Esophagus muscularis mucosa (tissue), 4 donors: ENCODE measurements at regions not wholly inside any gene's neighbourhood (a gene's known extent, or its start where the extent isn't known, plus 50 kb on each side); places are given as distances from the start of the nearest gene placed in this dataset.

ENCODE experiments used
- DNase-seq: peaks from one replicate; pipeline ENCODE4 v3.0.0-alpha.2; 2017; ENCODE audit errors: extremely low spot score
- H3K27ac ChIP-seq, 4 donors: fragments of 200-600 bp; sonication (generic); replicated peaks in 1 of 4; 1 replicate in 3 of 4; 2 replicates in 1 of 4; pipeline ENCODE4 v1.5.1; 2016 to 2019; ENCODE audit warnings: mild to moderate bottlenecking in 1 of 4
- H3K27me3 ChIP-seq, 4 donors: fragments of 200-600 bp; sonication (generic); one replicate each; pipeline versions ENCODE4 v1.5.1 to v1.6.0; 2016 to 2019
- H3K36me3 ChIP-seq, 4 donors: fragments of 200-600 bp; sonication (generic); one replicate each; pipeline ENCODE4 v1.5.1; 2016 to 2019
- H3K4me1 ChIP-seq, 4 donors: fragments of 200-600 bp; sonication (generic); one replicate each; pipeline ENCODE4 v1.5.1; 2016 to 2019
- H3K4me3 ChIP-seq, 4 donors: fragments of 200-600 bp; sonication (generic); 1 replicate in 2 of 4; 2 replicates in 2 of 4; pipeline ENCODE4 v1.5.1; 2016 to 2019; ENCODE audit warnings: mild to moderate bottlenecking in 4 of 4, moderate library complexity in 1 of 4
- H3K9me3 ChIP-seq, 4 donors: fragments of 200-600 bp; sonication (generic); 1 replicate in 3 of 4; 2 replicates in 1 of 4; pipeline ENCODE4 v1.5.1; 2016 to 2019
- CTCF ChIP-seq, 3 experiments: fragments of 200-600 bp in 2 of 3; fragments of 450-650 bp in 1 of 3; sonication (generic) in 2 of 3; IDR thresholded peaks; one replicate each; pipeline ENCODE4 v1.5.1; 2017 to 2019; ENCODE audit warnings: antibody characterized with exemption in 3 of 3, mild to moderate bottlenecking in 2 of 3, moderate library complexity in 1 of 3
- EP300 ChIP-seq: sonication (generic); formaldehyde crosslinking; IDR thresholded peaks from one replicate; pipeline ENCODE4 v1.6.1; 2017; ENCODE audit warnings: antibody characterized with exemption
- POLR2A ChIP-seq: fragments of 450-650 bp; IDR thresholded peaks from one replicate; pipeline ENCODE4 v1.6.1; 2017; ENCODE audit warnings: antibody characterized with exemption, moderate library complexity, mild to moderate bottlenecking, low read depth
- POLR2AphosphoS5 ChIP-seq, 2 donors: sonication (generic); formaldehyde crosslinking; IDR thresholded peaks; one replicate each; pipeline ENCODE4 v1.6.1; 2017; ENCODE audit warnings: antibody characterized with exemption in 2 of 2
- WGBS: methylation state at CpG from one replicate; pipeline ENCODE4 v1.1.5; 2018; 5-methylcytosine and 5-hydroxymethylcytosine counted together
- intact Hi-C: fragments of 100-400 bp; cut with DNase I; formaldehyde crosslinking; loops from one replicate; pipeline ENCODE4 v1.15.1; 2023

GRCh38 chr7:131883769-131884168, 327.3 kb upstream of the PODXL start:
- WGBS = 94% methylated on average over 2 of the region's 2 CpGs
- intact Hi-C loops = no loop called here
- H3K9me3 ChIP-seq = peaks cover 0 to 10% (median 4%) of the 10 kb centered on the region in 4 donors
- DNase-seq = no peak
- H3K27ac ChIP-seq = no peak overlapping the region
- no peaks in the 10 kb centered on the region for H3K27me3 ChIP-seq
- no peaks in the 10 kb centered on the region for H3K4me1 ChIP-seq
- TF ChIP-seq POLR2A (no peak), EP300 (no peak), CTCF (IDR thresholded peaks at IDR 0.05) (no peak), POLR2AphosphoS5 (IDR thresholded peaks at IDR 0.05) (no peak)
- no peaks in the 10 kb centered on the region for H3K36me3 ChIP-seq
- H3K4me3 ChIP-seq = no peak overlapping the region

GRCh38 chr7:131883196-131883595, 326.8 kb upstream of the PODXL start:
- H3K27ac ChIP-seq = no peak overlapping the region
- H3K4me1 ChIP-seq = no peaks in the 10 kb centered on the region
- H3K27me3 ChIP-seq = no peaks in the 10 kb centered on the region
- peaks cover 0 to 10% (median 4%) of the 10 kb centered on the region in 4 donors for H3K9me3 ChIP-seq
- TF ChIP-seq CTCF (IDR thresholded peaks at IDR 0.05) = no peak
- TF ChIP-seq POLR2A = no peak
- TF ChIP-seq POLR2AphosphoS5 (IDR thresholded peaks at IDR 0.05) = no peak
- no peak for TF ChIP-seq EP300
- H3K4me3 ChIP-seq = no peak overlapping the region
- intact Hi-C loops = no loop called here
- no peaks in the 10 kb centered on the region for H3K36me3 ChIP-seq
- 86% methylated on average over 8 of the region's 8 CpGs for whole genome bisulfite sequencing
- DNase-seq = no peak

- intact Hi-C loops = no loop called here
- H3K27ac ChIP-seq = no peak overlapping the region
- DNase-seq = no peak
Observed at GRCh38 chr7:131882321-131882720, 325.9 kb upstream of the PODXL start.

GRCh38 chr7:131880078-131880477, 323.6 kb upstream of the PODXL start:
- Histone ChIP-seq H3K9me3 (no peaks in the 10 kb centered on the region), H3K4me3 (no peak overlapping the region), H3K36me3 (no peaks in the 10 kb centered on the region), H3K27me3 (no peaks in the 10 kb centered on the region), H3K4me1 (no peaks in the 10 kb centered on the region), H3K27ac (no peak overlapping the region)
- no peak for DNase-seq
- TF ChIP-seq POLR2A (no peak), CTCF (IDR thresholded peaks at IDR 0.05) (no peak), POLR2AphosphoS5 (IDR thresholded peaks at IDR 0.05) (no peak), EP300 (no peak)
- 88% methylated on average over 2 of the region's 2 CpGs for WGBS
- intact Hi-C loops = no loop called here

More at GRCh38 chr7:131882321-131882720, 325.9 kb upstream of the PODXL start:
- no peak for TF ChIP-seq POLR2A
- no peak for TF ChIP-seq EP300
- no peak for TF ChIP-seq CTCF (IDR thresholded peaks at IDR 0.05)
- TF ChIP-seq POLR2AphosphoS5 (IDR thresholded peaks at IDR 0.05) = no peak
- Histone ChIP-seq H3K27me3 (no peaks in the 10 kb centered on the region), H3K9me3 (peaks cover 0 to 10% (median 4%) of the 10 kb centered on the region in 4 donors), H3K4me3 (no peak overlapping the region), H3K36me3 (no peaks in the 10 kb centered on the region), H3K4me1 (no peaks in the 10 kb centered on the region)

- no peaks in the 10 kb centered on the region for H3K36me3 ChIP-seq
- intact Hi-C loops = no loop called here
- no peak for DNase-seq
- no peak overlapping the region for H3K27ac ChIP-seq
- TF ChIP-seq POLR2AphosphoS5 (IDR thresholded peaks at IDR 0.05) (no peak), CTCF (IDR thresholded peaks at IDR 0.05) (no peak), POLR2A (no peak), EP300 (no peak)
- H3K27me3 ChIP-seq = no peaks in the 10 kb centered on the region
- no peak overlapping the region for H3K4me3 ChIP-seq
- 93% methylated on average over 4 of the region's 4 CpGs for WGBS
- H3K4me1 ChIP-seq = no peaks in the 10 kb centered on the region
- no peaks in the 10 kb centered on the region for H3K9me3 ChIP-seq
Observed at GRCh38 chr7:131879424-131879823, 323.0 kb upstream of the PODXL start.
